Panc1 (cell line): ENCODE measurements at regions not wholly inside any gene's neighbourhood (a gene's known extent, or its start where the extent isn't known, plus 50 kb on each side); places are given as distances from the start of the nearest gene placed in this dataset.

ENCODE experiments used
- POLR2AphosphoS5 ChIP-seq: IDR thresholded peaks from 2 replicates; pipeline ENCODE4 v1.6.1; 2012; ENCODE audit warnings: mild to moderate bottlenecking, low read depth, low read length, moderate library complexity
- REST ChIP-seq, 2 experiments: IDR thresholded peaks; 2 replicates each; pipeline ENCODE4 v1.6.1; 2011 to 2012; ENCODE audit warnings: low read depth in 2 of 2, control low read depth in 1 of 2, low read length in 1 of 2, mild to moderate bottlenecking in 1 of 2, moderate library complexity in 1 of 2; ENCODE audit not compliant: insufficient read depth in 1 of 2

DNA sequence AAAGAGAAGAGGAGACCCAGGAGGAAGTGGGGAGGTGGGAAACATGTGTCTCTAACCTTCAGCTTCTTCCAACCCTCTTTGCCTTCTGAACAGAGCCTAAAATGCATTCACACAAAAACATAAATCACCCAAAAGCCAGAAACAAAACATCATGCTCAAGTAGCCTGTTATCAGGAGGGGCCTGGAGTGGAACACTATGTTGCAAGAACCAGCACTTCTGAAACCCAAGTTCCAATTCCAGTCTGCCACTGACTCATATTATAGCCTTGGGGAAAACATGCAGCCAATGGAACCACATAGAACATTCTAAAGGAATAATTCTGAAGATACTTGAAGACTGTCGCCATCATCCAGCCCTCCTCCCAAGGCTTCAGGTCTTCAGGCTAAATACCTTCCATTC lies 169.8 kb upstream of the PLXNC1 start:
- TF ChIP-seq POLR2AphosphoS5 (no peak), REST (IDR thresholded peaks at IDR 0.05; ENCODE audit: insufficient read depth in 1 of 2, low read depth in 2 of 2, low read length in 1 of 2) (no peak)
